Upper lobe of right lung (tissue), 1 donor: ENCODE measurements at regions not wholly inside any gene's neighbourhood (a gene's known extent, or its start where the extent isn't known, plus 50 kb on each side); places are given as distances from the start of the nearest gene placed in this dataset.

Experiments used
- ATAC-seq: fragments of 200-7000 bp; cut with Tn5 transposase; one replicate; pipeline ENCODE4 v1.9.1; 2020; ENCODE audit warnings: mild to moderate bottlenecking, moderate library complexity
- DNase-seq: peaks from one replicate; pipeline ENCODE4 v3.0.0-alpha.2; 2020
- H3K27ac ChIP-seq: fragments of 200-600 bp; one replicate; pipeline ENCODE4 v1.8.0; 2022
- H3K27me3 ChIP-seq: fragments of 200-600 bp; one replicate; pipeline ENCODE4 v1.8.0; 2022; ENCODE audit warnings: mild to moderate bottlenecking
- H3K36me3 ChIP-seq: fragments of 200-600 bp; one replicate; pipeline ENCODE4 v1.8.0; 2022
- H3K4me1 ChIP-seq: fragments of 200-600 bp; one replicate; pipeline ENCODE4 v1.8.0; 2022
- H3K4me3 ChIP-seq: fragments of 200-600 bp; one replicate; pipeline ENCODE4 v1.8.0; 2022; ENCODE audit warnings: mild to moderate bottlenecking
- H3K9me3 ChIP-seq: fragments of 200-600 bp; one replicate; pipeline ENCODE4 v1.8.0; 2022
- CTCF ChIP-seq: fragments of 200-600 bp; IDR thresholded peaks from one replicate; pipeline ENCODE4 v1.8.0; 2022; ENCODE audit warnings: antibody characterized with exemption
- intact Hi-C: fragments of 100-400 bp; cut with DNase I; formaldehyde crosslinking; loops from one replicate; pipeline ENCODE4 v1.11.0; 2022
- donor health status: DM: no; HTN: yes; CAD: no; lungs with severe emphysema.

- TF ChIP-seq CTCF, result no peak
Measured at GRCh38 chr16:88316941-88317612, 65.7 kb upstream of the ZNF469 start.

GRCh38 chr16:88317613-88317965, 65.2 kb upstream of the ZNF469 start:
- H3K4me3 ChIP-seq, result no peak overlapping the region
- no peaks in the 10 kb centered on the region for H3K4me1 ChIP-seq
- no peaks in the 10 kb centered on the region for H3K36me3 ChIP-seq
- intact Hi-C loops, result no loop called here
- H3K27ac ChIP-seq, result no peak overlapping the region
- TF ChIP-seq CTCF, result no peak
- no peak for DNase-seq
- H3K9me3 ChIP-seq, result no peaks in the 10 kb centered on the region
- ATAC-seq, result no peak
- H3K27me3 ChIP-seq, result peaks cover 5% of the 10 kb centered on the region

More at GRCh38 chr16:88316941-88317612, 65.7 kb upstream of the ZNF469 start:
- no peak overlapping the region for H3K27ac ChIP-seq
- no peak for DNase-seq
- no peak for ATAC-seq
- H3K4me1 ChIP-seq, result no peaks in the 10 kb centered on the region
- no peak overlapping the region for H3K4me3 ChIP-seq
- H3K9me3 ChIP-seq, result no peaks in the 10 kb centered on the region
- H3K27me3 ChIP-seq, result peaks cover 5% of the 10 kb centered on the region
- H3K36me3 ChIP-seq, result no peaks in the 10 kb centered on the region
- intact Hi-C loops, result no loop called here

- intact Hi-C loops, result no loop called here
- TF ChIP-seq CTCF, result no peak
- DNase-seq (no peak), ATAC-seq (no peak)
- no peak overlapping the region for H3K4me3 ChIP-seq
- no peak overlapping the region for H3K27ac ChIP-seq
- H3K36me3 ChIP-seq, result no peaks in the 10 kb centered on the region
- H3K27me3 ChIP-seq, result peaks cover 5% of the 10 kb centered on the region
- no peaks in the 10 kb centered on the region for H3K9me3 ChIP-seq
- no peaks in the 10 kb centered on the region for H3K4me1 ChIP-seq
Measured at GRCh38 chr16:88318051-88318450, 64.7 kb upstream of the ZNF469 start.

- Histone ChIP-seq H3K4me3 (no peak overlapping the region), H3K36me3 (no peaks in the 10 kb centered on the region), H3K27ac (no peak overlapping the region), H3K9me3 (no peaks in the 10 kb centered on the region), H3K4me1 (no peaks in the 10 kb centered on the region), H3K27me3 (peaks cover 5% of the 10 kb centered on the region)
- ATAC-seq (no peak), DNase-seq (no peak)
- TF ChIP-seq CTCF, result no peak
- intact Hi-C loops, result no loop called here
Measured at GRCh38 chr16:88318521-88318920, 64.2 kb upstream of the ZNF469 start.

GRCh38 chr16:88319116-88319965, 63.4 kb upstream of the ZNF469 start:
- Histone ChIP-seq H3K4me3 (no peak overlapping the region), H3K4me1 (no peaks in the 10 kb centered on the region), H3K27ac (no peak overlapping the region), H3K36me3 (no peaks in the 10 kb centered on the region), H3K27me3 (peaks cover 5% of the 10 kb centered on the region), H3K9me3 (no peaks in the 10 kb centered on the region)
- intact Hi-C loops, result no loop called here
- no peak for TF ChIP-seq CTCF
- ATAC-seq (no peak), DNase-seq (no peak)
